ENCODE measurements at regions not wholly inside any gene's neighbourhood (a gene's known extent, or its start where the extent isn't known, plus 50 kb on each side); places are given as distances from the start of the nearest gene placed in this dataset.
"Not testable (repeated sequence)": the region's sequence is repeated elsewhere in the genome, so short reads cannot be mapped to it uniquely, and the experiment has no call there.

DNA sequence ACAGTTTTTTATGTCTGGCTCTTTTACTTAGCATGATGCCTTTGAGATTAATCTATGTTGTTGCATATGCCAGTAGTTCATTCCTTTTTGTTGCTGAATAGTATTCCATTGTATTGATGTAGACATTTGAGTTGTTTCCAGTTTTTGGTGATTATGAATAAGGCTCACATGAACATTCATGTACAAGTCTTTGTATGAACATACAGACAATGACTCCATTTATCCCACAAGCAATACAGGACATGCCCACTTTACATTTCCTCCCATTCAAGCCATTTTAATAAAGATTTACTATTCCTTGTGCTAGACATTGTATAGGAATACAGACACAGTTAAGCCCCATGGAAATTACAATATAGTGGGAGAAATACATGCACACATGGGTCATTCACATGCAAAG, 118.0 kb downstream of the TRIM43 start:
- no peak for DNase-seq (ENCODE audit: low read depth)
- H3K4me3 ChIP-seq (ENCODE audit: low read depth, low read length) = no peak overlapping the region
- TF ChIP-seq, protein P1, sequence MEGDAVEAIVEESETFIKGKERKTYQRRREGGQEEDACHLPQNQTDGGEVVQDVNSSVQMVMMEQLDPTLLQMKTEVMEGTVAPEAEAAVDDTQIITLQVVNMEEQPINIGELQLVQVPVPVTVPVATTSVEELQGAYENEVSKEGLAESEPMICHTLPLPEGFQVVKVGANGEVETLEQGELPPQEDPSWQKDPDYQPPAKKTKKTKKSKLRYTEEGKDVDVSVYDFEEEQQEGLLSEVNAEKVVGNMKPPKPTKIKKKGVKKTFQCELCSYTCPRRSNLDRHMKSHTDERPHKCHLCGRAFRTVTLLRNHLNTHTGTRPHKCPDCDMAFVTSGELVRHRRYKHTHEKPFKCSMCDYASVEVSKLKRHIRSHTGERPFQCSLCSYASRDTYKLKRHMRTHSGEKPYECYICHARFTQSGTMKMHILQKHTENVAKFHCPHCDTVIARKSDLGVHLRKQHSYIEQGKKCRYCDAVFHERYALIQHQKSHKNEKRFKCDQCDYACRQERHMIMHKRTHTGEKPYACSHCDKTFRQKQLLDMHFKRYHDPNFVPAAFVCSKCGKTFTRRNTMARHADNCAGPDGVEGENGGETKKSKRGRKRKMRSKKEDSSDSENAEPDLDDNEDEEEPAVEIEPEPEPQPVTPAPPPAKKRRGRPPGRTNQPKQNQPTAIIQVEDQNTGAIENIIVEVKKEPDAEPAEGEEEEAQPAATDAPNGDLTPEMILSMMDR (conservative IDR thresholded peaks at IDR 0.05; ENCODE audit: low read depth, low read length) = no peak

DNA sequence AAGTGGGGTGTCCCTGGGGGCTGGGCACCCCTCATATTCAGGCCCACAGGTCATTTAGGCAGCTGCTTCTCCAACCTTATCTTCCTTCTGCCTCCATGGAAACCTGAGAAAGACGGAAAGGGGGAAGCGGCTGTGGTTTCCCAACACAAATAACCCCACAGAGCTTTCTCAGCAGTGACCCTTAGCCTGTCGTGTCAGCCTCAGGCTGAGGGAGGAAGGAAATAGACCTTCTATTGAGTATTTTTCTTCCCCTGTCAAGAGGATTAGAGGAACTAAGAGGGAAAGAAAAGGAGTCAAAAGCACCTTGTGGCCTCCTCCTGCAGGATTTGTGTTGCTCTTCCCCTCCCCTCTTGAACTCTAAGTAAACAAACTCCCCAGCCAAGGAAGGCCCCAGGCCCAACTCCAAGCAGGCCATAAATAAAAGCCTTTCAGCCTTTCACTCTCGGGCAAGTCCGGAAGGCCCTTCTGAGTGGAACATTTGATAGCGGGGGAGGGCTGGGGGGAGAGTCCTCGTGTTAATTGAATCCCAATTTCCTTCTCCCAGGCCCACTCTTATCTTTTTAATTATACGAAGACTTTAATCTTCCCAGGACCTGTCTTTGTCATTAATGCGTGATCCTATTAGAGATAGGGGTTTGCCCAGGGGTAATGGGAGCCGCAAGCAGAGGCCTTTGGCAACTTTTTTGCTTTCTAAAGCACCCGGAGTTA, 121.8 kb downstream of the TRIM43 start:
- not testable (repeated sequence) for H3K4me3 ChIP-seq (ENCODE audit: low read depth, low read length); DNase-seq (ENCODE audit: low read depth)

DNA sequence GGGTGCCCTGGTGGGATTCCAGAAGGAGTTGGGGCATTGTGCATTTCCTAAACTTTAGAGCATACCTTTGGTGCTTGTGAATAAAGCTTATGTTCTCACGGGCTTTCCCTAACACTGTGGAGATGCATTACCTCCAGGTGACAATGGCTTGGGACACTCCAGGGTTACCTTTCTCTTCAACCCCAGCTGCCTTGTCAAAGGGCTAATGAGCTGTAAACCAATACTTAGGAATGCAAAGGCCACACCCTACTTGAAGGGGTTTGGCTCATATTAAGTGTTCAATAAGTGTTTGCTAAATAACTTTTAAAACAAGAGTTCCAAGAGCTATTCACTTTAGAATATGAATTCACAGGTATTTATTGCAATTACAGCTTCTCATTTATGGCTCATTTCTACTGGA, 122.6 kb downstream of the TRIM43 start:
- not testable (repeated sequence) for DNase-seq (ENCODE audit: low read depth); H3K4me3 ChIP-seq (ENCODE audit: low read depth, low read length)

DNA sequence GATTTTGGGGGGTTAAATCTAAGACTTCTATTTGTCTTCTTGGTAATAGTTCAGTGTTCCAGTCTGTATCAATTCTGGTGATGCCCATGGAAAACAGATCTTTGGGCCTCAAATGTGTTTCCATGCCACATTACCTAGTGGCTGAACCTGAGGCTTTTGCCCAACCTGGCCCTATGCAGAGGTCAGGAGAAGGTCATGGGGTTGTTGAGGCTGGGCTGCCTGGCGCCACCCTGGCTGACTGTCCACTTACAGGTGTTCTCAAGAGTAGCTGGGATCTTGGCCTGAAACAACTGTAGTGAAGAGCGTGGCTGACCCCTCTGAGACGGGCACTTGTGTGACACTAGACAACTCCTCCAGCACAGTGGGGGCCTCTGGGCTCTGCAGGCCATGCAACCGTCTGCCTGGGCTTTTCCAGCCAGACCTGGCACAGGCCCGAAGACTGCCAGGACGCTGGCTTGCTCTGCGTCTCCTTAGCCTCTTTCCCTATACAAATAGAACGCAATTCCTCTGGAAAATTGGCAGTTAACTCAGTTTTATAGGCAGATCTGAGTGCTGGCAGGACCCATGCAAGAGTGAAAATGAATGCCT, 127.8 kb downstream of the TRIM43 start:
- no peak overlapping the region for H3K4me3 ChIP-seq (ENCODE audit: low read depth, low read length)
- no peak for DNase-seq (ENCODE audit: low read depth)
- TF ChIP-seq, protein P1 (conservative IDR thresholded peaks at IDR 0.05; ENCODE audit: low read depth, low read length) = no peak

DNA sequence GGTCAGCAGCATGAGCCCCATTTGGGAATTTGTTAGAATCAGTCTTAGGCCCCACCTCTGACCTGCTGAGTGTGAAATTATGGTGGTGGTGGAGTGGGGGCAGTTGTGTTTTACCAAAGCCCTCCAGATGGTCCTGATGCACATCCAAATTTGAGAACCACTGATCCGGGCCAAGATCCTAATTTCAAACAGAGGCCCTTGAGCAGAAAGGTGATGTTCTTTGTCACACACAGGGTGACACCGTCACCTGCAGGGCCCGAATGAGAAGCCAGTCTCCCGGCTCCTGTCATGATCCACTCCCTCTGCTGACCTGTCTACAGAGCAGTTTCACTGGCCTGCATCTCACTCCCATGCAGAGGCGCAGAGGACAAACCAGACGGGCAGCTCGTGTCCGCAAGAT, 129.9 kb downstream of the TRIM43 start:
- TF ChIP-seq, protein P1 (conservative IDR thresholded peaks at IDR 0.05; ENCODE audit: low read depth, low read length) = no peak
- no peak overlapping the region for H3K4me3 ChIP-seq (ENCODE audit: low read depth, low read length)
- DNase-seq (ENCODE audit: low read depth) = no peak

DNA sequence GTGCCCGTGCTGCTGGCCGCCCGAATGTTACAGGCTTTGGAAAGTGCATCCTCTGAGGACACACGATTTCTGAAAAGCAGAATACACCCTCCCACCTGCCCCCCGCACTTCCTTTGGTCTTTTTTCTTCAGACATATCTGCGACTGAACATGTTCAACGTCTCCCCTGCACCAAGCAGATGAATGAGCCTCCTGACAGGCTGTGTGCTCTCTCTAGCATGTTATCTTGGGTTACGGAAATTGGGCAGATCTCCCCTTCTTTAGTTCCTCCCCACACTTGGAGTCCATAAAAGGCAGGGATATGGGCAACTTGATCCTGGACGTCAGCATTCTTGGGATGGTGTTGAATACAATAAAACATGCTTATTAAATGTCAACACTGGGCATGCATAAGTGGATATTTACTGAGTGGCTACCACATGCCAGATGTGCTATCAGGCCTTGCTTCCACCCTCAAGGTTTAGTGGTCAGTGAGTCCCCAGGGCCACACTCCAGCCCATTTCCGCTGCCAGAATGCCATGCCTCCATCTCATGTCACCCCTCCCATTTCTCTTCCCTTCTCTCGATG, 130.4 kb downstream of the TRIM43 start:
- DNase-seq (ENCODE audit: low read depth) = no peak
- TF ChIP-seq, protein P1 (conservative IDR thresholded peaks at IDR 0.05; ENCODE audit: low read depth, low read length) = no peak
- no peak overlapping the region for H3K4me3 ChIP-seq (ENCODE audit: low read depth, low read length)

DNA sequence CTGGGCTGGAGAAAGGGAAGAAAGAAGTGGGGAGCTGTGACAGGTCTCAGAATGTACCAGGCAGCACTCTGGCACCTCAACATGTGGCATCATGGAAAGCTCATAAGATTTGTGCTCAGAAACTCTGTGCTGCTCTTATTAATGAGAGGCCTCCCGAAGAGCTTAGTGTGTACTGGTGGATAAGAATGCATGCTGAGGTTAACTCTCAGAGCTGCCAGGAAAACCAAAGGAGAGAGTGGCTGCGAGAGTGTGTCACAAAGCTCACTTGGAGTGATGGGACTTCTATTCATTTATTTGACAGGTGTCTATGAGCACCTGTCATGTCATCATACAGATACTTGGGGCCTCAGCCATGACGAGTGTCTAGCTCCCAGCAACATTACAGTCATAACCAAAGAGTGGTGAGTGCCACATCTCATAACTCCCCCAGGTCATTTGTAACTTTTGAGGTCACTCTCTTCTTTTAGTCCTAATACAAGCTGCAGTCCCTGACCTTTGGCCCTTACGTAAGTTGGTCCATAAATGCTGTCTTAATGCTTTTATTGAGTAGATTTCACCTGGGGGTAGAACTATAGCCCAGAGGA, 131.9 kb downstream of the TRIM43 start:
- H3K4me3 ChIP-seq (ENCODE audit: low read depth, low read length); DNase-seq (ENCODE audit: low read depth): not testable (repeated sequence)

DNA sequence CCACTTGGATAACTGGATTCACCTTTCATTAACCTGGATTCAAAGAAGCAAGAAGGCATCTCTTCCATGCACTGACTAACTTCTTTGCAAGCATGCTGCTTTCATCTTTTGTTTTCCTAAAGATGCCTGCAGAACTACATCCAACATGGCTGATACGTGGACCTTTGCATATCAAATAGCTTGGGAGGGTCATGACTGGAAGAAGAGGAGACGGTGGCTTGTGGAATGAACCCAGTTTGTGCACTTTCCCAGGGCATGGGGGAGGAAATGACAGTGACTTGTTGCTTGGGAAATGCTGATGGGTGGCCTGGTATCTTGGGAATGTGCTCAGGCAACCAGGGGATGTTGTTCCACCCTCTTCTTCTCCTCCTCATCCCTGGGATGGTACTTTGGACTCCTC, 133.4 kb downstream of the TRIM43 start:
- H3K4me3 ChIP-seq (ENCODE audit: low read depth, low read length); DNase-seq (ENCODE audit: low read depth): not testable (repeated sequence)

DNA sequence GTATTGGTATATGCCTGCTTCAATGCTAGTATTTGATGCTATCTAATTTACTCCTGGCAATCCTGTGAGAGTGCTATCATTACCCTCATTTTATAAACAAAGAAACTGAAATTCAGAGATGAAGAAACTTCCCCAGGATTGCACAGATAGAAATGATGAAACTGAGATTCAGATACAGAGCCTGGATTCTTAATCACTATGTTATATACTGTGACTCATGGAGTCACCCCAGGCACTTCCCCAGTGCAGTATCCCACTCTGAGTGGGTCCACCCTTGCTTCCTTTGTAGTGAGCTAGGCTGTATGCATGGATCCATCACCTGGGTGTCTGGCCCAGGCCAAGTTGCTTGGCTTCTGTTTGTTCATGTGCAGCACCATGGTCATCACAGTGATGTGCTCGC, 133.9 kb downstream of the TRIM43 start:
- peak; percentile 7 for DNase-seq (ENCODE audit: low read depth)
- not testable (repeated sequence) for H3K4me3 ChIP-seq (ENCODE audit: low read depth, low read length)

DNA sequence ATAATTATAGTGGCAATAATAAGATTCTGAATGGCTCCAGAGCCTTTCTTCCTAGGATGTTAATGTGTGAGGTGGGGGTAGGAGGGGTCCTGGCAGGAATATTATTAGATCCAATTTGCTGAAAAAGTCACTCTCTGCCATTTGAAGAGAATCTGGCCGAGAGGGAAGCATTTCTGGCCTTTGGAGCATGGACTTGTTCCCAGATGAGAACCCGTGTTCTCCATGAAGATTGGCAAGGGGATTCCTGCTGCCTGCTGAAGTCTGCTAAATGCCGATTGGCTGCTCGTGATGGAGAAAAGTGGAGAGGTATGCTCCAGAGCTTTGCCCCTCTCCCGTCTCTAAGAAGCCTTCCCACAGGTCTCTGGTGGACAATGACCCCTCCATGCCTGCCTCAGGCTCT, 135.6 kb downstream of the TRIM43 start:
- H3K4me3 ChIP-seq (ENCODE audit: low read depth, low read length); DNase-seq (ENCODE audit: low read depth): not testable (repeated sequence)
